GM19043 (cell line): ENCODE measurements at regions not wholly inside any gene's neighbourhood (a gene's known extent, or its start where the extent isn't known, plus 50 kb on each side); places are given as distances from the start of the nearest gene placed in this dataset.

ENCODE experiments used
- ATAC-seq: cut with Tn5 transposase; IDR thresholded peaks from one replicate; pipeline ENCODE4 v1.9.1; 2021; ENCODE audit warnings: low read depth; ENCODE audit not compliant: unreplicated experiment

DNA sequence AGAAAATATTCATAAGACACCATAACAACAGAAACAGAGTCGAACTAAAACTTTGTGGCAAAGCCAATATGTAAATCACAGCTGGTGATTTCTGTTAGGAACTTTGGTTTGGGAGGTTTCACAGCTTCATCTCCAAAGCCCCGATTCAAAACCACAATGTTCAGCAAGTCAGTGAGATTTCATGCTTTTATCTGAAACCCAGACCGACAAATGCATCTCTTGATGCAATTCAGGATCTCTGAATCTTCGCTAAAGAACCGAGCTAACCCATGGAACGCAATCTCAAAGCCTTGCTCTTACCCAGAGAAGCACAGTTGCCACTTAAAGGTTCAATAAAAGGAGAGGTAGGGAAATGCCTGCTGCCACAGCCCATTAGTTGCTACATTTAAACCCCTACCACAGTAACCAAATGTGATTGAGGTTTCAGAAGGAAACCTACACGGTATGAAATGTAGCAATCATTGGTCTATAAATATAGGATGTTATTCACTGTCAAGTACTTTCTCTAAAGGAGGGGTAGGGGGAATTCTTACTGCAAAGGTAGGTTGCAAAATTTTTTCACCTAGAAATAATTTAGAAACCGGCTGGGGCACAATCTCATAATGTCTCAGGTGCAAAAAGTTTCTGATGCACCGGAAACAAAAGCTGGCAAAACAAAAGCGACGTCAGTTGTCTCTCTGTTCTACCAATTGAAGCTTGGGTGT is 381.0 kb upstream of the ARID1B start:
- peak; percentile 44 for ATAC-seq

- ATAC-seq, result peak; percentile 42
These were observed 381.9 kb upstream of the ARID1B start for GRCh38 chr6:156395276-156395675.

DNA sequence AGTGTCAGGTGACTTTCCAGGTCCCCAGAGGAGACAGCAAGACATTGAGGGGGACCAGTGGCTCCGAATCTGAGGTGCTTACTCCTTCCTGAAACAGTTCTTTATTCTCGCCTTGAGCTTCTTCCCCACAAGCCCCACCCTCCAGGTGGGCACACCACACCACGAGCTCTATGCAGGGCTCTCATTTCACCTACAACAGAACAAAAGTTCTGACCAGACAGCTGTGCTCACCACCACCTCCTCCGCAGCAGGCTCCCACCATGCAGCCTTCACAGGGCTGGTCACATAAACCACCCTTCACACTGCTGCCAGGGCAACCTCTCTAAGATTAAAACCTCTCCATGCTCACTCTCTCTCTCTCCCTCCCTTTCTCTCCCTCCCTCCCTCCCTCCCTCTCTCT is 384.5 kb upstream of the ARID1B start:
- no peak for ATAC-seq

GRCh38 chr6:156391977-156392376 is 385.2 kb upstream of the ARID1B start:
- ATAC-seq, result no peak

DNA sequence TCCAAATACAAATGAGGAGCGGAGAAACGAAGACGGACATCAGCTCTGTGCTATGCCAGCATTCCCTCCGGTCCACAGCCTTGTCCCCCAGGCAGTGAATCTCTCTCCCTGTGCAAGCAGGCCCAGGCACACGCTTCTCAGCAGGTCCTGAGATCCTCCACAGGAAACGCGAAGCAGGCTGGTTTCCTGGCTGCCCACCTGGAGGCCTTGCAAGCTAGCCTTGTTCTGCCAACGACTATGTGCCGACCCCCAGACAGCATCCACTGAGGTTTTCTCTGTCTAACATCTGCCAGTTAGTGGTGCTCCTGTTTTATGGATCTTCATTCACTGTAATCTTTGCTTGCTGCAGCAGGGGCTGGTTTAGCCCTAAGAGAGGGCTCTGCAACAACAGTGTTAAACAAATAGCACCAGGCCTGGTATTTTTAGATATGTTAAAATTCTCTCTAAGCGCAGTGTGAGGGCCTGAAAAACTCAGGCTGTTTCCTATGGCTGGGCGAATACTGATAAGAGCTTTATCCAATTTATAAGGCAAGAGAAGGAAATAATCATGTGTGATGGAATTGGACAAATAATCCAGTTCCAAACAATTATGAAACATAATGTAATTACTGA is 386.0 kb upstream of the ARID1B start:
- ATAC-seq, result no peak

- ATAC-seq, result no peak
These were observed 386.6 kb upstream of the ARID1B start for GRCh38 chr6:156390621-156391020.

- no peak for ATAC-seq
These were observed 387.9 kb upstream of the ARID1B start for GRCh38 chr6:156389296-156389695.

DNA sequence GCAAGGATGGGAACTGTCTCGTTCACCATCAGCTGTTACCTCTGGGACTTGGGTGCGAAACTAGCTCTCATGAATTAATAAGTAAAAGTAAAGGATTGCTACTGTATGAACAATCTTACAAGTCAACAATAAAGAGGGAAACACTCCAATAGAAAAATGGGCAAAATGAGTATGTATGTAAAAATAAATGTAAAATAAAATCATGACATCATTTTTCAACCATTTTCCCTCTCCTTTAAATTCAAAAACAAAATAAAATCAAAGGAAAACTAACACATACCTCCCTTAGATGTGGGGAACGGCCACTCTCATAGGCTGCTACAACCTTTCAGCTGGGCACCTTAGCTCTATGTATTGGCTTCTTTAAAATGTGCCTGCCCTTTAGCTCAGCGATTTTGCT is 389.7 kb upstream of the ARID1B start:
- no peak for ATAC-seq

DNA sequence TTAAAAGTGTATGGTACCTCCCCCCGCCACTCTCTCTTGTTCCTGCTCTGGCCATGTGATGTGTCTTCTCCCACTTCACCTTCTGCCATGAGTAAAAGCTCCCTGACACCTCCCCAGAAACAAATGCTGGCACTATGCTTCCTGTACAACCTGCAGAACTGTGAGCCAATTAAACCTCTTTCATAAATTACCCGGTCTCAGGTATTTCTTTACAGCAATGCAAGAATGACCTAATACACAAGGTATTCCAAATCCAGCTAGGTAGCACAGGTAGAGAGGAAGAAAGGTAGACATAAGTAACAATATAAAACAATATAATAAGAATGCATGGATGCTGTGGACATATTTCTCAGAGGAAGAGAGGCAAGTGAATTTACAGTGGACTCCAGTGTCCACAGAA is 394.1 kb upstream of the ARID1B start:
- no peak for ATAC-seq

- ATAC-seq, result no peak
These were observed 397.5 kb upstream of the ARID1B start for GRCh38 chr6:156379392-156380289.

DNA sequence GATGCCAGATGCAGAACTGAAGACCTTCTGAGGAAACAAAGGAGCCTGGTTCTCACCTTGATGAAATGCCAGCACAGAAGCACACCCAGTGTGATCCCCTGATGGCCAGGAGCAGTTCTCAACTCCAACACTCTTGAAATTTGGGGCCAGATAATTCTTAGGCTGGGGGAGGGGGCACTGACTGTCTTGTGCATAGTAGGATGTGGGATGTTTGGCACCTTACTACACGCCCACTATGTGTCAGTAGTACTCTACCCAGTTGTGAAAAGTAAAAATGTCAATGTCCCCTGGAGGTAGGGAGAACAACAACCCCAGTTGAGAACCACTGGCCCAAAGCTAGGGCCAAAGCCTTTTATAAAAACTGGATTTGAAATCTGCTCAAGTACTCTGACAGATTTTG is 398.3 kb upstream of the ARID1B start:
- no peak for ATAC-seq

GRCh38 chr6:156376091-156376490 is 401.1 kb upstream of the ARID1B start:
- ATAC-seq, result no peak

DNA sequence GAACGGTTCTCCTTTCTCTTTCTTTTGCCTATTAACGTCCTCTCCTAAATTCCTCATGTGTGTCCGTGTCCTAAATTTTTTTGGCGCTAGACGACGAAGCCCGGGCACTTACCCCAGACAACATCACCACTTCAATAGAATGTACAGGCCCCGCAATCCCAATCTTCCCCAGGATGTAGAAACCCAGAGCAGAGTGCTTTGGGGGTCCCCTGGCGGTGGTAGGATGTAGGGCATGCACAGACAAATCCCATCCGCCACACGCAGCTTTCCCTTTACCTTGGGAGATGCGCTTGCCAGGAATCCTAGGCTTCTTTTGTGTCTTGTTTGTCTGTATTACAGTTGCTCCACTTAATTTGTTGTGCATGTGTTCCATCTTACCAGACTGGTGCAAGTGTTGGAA is 417.3 kb upstream of the ARID1B start:
- ATAC-seq, result no peak

- ATAC-seq, result no peak
These were observed 424.3 kb upstream of the ARID1B start for GRCh38 chr6:156352861-156353260.

DNA sequence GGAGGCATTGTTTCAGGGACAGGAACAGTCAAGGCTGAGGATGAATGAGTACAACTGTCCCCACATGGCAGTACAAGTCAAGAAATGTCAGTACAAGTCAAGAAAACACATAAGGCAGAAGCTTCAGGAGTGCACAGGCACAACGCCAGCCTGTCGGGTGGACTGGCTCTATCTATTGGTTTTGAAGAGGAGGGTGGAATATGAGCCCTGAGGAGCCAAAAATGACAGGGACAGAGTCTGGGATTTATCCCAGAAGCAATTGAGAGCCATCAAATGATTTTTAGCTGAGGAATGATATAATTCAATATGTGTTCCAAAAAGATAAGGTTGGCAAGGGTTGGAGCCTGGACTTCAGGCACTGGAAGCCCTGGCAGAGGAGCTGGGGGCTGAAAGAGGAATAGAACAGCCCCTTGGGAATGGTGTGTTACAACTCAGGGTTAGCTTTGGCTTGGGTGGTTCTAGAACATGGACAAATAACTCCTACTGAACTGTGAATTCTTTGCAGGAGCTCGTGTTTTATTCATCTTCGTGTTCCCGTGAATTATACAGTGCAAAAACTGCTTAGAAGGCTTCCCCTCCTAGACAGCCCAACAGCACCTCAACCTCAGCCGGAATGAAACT is 425.7 kb upstream of the ARID1B start:
- no peak for ATAC-seq

- no peak for ATAC-seq
These were observed 426.8 kb upstream of the ARID1B start for GRCh38 chr6:156350337-156350736.

GRCh38 chr6:156348849-156349248 is 428.3 kb upstream of the ARID1B start:
- ATAC-seq, result no peak

- no peak for ATAC-seq
These were observed 428.8 kb upstream of the ARID1B start for GRCh38 chr6:156348424-156348823.

- no peak for ATAC-seq
These were observed 429.5 kb upstream of the ARID1B start for GRCh38 chr6:156347656-156348055.

DNA sequence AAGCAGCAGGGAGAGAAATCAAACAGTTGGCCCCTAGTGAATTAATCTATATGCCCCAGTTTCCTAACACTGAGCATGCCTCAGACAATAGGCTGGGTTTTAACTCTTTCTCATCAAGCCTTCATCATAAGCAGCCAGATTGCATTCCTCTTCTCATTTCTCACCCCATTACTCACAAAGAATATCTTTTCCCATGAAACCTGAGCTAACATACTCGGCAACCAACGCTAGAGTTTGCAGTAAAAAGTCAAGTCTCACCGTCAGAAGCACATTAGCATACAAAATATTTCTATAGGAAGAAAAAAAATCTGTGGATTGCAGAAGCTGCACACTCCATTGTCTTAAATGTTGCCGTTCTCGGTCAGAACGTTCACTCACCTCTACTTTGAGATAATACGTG is 429.9 kb upstream of the ARID1B start:
- no peak for ATAC-seq

- no peak for ATAC-seq
These were observed 431.5 kb upstream of the ARID1B start for GRCh38 chr6:156345700-156346099.
